Endothelial cell of umbilical vein (primary cell): ENCODE measurements at regions not wholly inside any gene's neighbourhood (a gene's known extent, or its start where the extent isn't known, plus 50 kb on each side); places are given as distances from the start of the nearest gene placed in this dataset.

Experiments
- BruUV-seq: library from RNA; stranded (reverse); fragments of 400-500 nt; replicated peaks from 2 replicates; lab custom pipeline; 2021; lab: Mats Ljungman, UMichigan
- CTCF ChIA-PET: fragments of 300-600, 350-600 bp; sonication (Branson Sonifier 250); formaldehyde crosslinking; loops from one replicate; lab custom pipeline; 2021; ENCODE audit warnings: antibody characterized with exemption, inconsistent platforms; lab: Charles Lee
- POLR2A ChIA-PET: fragments of 300-600, 350-600 bp; sonication (Branson Sonifier 250); formaldehyde crosslinking; loops from one replicate; lab custom pipeline; 2021; ENCODE audit warnings: antibody characterized with exemption, inconsistent platforms; lab: Charles Lee
- DNase-seq: peaks from one replicate; pipeline ENCODE4 v3.0.0-alpha.2; 2011; ENCODE audit warnings: low read depth, low spot score
- FAIRE-seq: peaks from 2 replicates; lab custom pipeline; 2011; peaks lifted over from hg19 to GRCh38; lab: Jason Lieb, UNC
- H2AFZ ChIP-seq: 2 replicates; pipeline ENCODE4 v1.6.0; 2012; ENCODE audit warnings: low read depth, low read length, control low read depth, inconsistent platforms
- H3K27ac ChIP-seq: 2 replicates; pipeline ENCODE4 v1.5.1; 2011; ENCODE audit warnings: low read depth, mild to moderate bottlenecking, control low read depth, low read length, moderate library complexity; ENCODE audit not compliant: insufficient read depth
- H3K27me3 ChIP-seq, 2 experiments: 2 replicates each; pipeline versions ENCODE4 v1.6.0 to v1.6.1; 2011; ENCODE audit warnings: low read length in 2 of 2, mixed read lengths in 1 of 2; ENCODE audit not compliant: control insufficient read depth in 2 of 2, insufficient read depth in 2 of 2
- H3K36me3 ChIP-seq, 2 experiments: 2 replicates in 1 of 2; 3 replicates in 1 of 2; pipeline ENCODE4 v1.5.1; 2011; ENCODE audit warnings: low read length in 2 of 2, mild to moderate bottlenecking in 1 of 2, moderate library complexity in 1 of 2; ENCODE audit not compliant: control insufficient read depth in 2 of 2, insufficient read depth in 2 of 2; ENCODE audit errors: extremely low read depth in 1 of 2
- H3K4me1 ChIP-seq: 3 replicates; pipeline ENCODE4 v1.5.1; 2011; ENCODE audit warnings: mild to moderate bottlenecking, low read length; ENCODE audit not compliant: control insufficient read depth, insufficient read depth; ENCODE audit errors: extremely low read depth
- H3K4me2 ChIP-seq: 2 replicates; pipeline ENCODE4 v1.6.1; 2011; ENCODE audit warnings: low read length, control low read depth, mixed read lengths; ENCODE audit not compliant: insufficient read depth
- H3K4me3 ChIP-seq, 3 experiments: fragments of 200-600 bp in 1 of 3; sonication (generic), shearing (Covaris generic) in 1 of 3; replicated peaks in 1 of 3; 2 replicates each; pipeline ENCODE4 v1.5.1; 2011 to 2016; ENCODE audit warnings: control low read depth in 3 of 3, low read length in 3 of 3, mild to moderate bottlenecking in 2 of 3, inconsistent platforms in 1 of 3, low read depth in 1 of 3, moderate library complexity in 1 of 3; ENCODE audit not compliant: insufficient read depth in 1 of 3
- H3K79me2 ChIP-seq: 2 replicates; pipeline ENCODE4 v1.6.0; 2012; ENCODE audit warnings: low read length, inconsistent platforms; ENCODE audit not compliant: control insufficient read depth, insufficient read depth
- H3K9ac ChIP-seq: replicated peaks from 2 replicates; pipeline ENCODE3; 2011; ENCODE audit warnings: low read length, control low read depth; ENCODE audit not compliant: insufficient read depth; ENCODE audit errors: extremely low read depth
- H3K9me1 ChIP-seq: replicated peaks from 3 replicates; pipeline ENCODE4 v1.6.0; 2011; ENCODE audit warnings: mild to moderate bottlenecking, low read length; ENCODE audit not compliant: control insufficient read depth, insufficient read depth; ENCODE audit errors: extremely low read depth
- H3K9me3 ChIP-seq: replicated peaks from 2 replicates; pipeline ENCODE4 v1.5.1; 2012; ENCODE audit warnings: low read length, inconsistent platforms; ENCODE audit not compliant: control insufficient read depth, insufficient read depth
- H4K20me1 ChIP-seq: replicated peaks from 2 replicates; pipeline ENCODE3; 2011; ENCODE audit warnings: mild to moderate bottlenecking, low read length; ENCODE audit not compliant: control insufficient read depth, insufficient read depth; ENCODE audit errors: extremely low read depth
- EZH2 ChIP-seq: IDR thresholded peaks from 2 replicates; pipeline ENCODE4 v1.6.1; 2012; ENCODE audit warnings: borderline replicate concordance, low read depth, mild to moderate bottlenecking, moderate library complexity, low read length, inconsistent platforms; ENCODE audit not compliant: severe bottlenecking
- FOS ChIP-seq: IDR thresholded peaks from 2 replicates; pipeline ENCODE4 v1.6.1; 2011; ENCODE audit warnings: mild to moderate bottlenecking, low read length, moderate library complexity, borderline replicate concordance; ENCODE audit not compliant: insufficient read depth
- GATA2 ChIP-seq: IDR thresholded peaks from 2 replicates; pipeline ENCODE4 v1.7.0; 2011; ENCODE audit warnings: low read depth, mild to moderate bottlenecking, moderate library complexity, mixed read lengths, low read length; ENCODE audit not compliant: insufficient read length, insufficient read depth
- JUN ChIP-seq: IDR thresholded peaks from 2 replicates; pipeline ENCODE4 v1.6.1; 2011; ENCODE audit warnings: borderline replicate concordance, low read depth; ENCODE audit not compliant: insufficient read length, insufficient read depth
- MYC ChIP-seq: IDR thresholded peaks from one replicate; pipeline ENCODE4 v1.6.1; 2011; ENCODE audit warnings: mild to moderate bottlenecking, low read depth, low read length
- POLR2A ChIP-seq: IDR thresholded peaks from 2 replicates; pipeline ENCODE4 v1.6.1; 2012; ENCODE audit warnings: low read depth, mild to moderate bottlenecking, control low read depth, low read length
- POLR2AphosphoS5 ChIP-seq: IDR thresholded peaks from 2 replicates; pipeline ENCODE4 v1.6.1; 2012; ENCODE audit warnings: low read depth, mild to moderate bottlenecking, control low read depth, low read length, moderate library complexity; ENCODE audit not compliant: insufficient read depth
- dilution Hi-C: fragments of 300-500 bp; cut with MboI; formaldehyde crosslinking; loops from one replicate; pipeline ENCODE4 v1.15.0; 2019; ENCODE audit warnings: low sequenced_read_pairs; ENCODE audit not compliant: extremely low pct_ligation_motif_present
- intact Hi-C: fragments of 100-400 bp; cut with micrococcal nuclease; formaldehyde crosslinking; loops from one replicate; pipeline ENCODE4 v1.10.0; 2022
- TF ChIP-seq, protein P1 (sequence below): IDR thresholded peaks from 2 replicates; pipeline ENCODE4 v1.6.1; 2011; ENCODE audit not compliant: insufficient read depth, insufficient read length
- TF ChIP-seq, protein P2 (sequence below), 2 donors: IDR thresholded peaks; 1 replicate in 1 of 2; 2 replicates in 1 of 2; pipeline ENCODE4 v1.5.1; 2011; ENCODE audit warnings: low read length in 2 of 2, mild to moderate bottlenecking in 2 of 2, moderate library complexity in 2 of 2, control low read depth in 1 of 2, inconsistent platforms in 1 of 2, low read depth in 1 of 2; ENCODE audit not compliant: insufficient read depth in 1 of 2; ENCODE audit errors: extremely low read depth in 1 of 2

DNA sequence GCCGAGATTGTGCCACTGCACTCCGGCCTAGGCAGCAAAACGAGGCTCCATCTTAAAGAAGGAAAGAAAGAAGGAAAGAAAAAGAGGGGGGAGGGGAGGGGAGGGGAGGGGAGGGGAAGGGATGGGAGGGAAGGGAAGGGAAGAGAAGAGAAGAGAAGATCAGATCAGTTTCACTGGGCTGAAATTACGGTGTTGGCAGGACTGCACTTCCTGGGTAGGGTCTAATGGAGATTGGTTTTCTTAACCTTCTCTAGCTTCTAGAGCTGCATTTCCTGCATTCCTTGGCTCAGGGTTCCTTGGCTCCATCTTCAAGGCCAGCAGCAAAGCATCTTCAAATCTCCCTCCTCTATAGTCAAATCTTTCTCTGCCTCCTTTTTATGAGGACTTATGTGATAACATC is 349.1 kb upstream of the CRIM1 start:
- Histone ChIP-seq H3K27me3 (peaks cover 0 to 1% of the 10 kb centered on the region in 2 experiments), H2AFZ (no peak overlapping the region), H3K79me2 (no peaks in the 10 kb centered on the region), H3K4me3 (no peak overlapping the region), H3K9ac (no peak overlapping the region), H3K9me1 (no peaks in the 10 kb centered on the region), H3K9me3 (no peaks in the 10 kb centered on the region), H3K36me3 (no peaks in the 10 kb centered on the region), H3K4me2 (no peak overlapping the region), H3K4me1 (no peaks in the 10 kb centered on the region), H3K27ac (no peak overlapping the region), H4K20me1 (no peaks in the 10 kb centered on the region)
- POLR2A ChIA-PET: no interaction called here
- no TSS peak for BruUV-seq
- TF ChIP-seq, protein P1, sequence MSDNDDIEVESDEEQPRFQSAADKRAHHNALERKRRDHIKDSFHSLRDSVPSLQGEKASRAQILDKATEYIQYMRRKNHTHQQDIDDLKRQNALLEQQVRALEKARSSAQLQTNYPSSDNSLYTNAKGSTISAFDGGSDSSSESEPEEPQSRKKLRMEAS: no peak
- TF ChIP-seq FOS (no peak), POLR2AphosphoS5 (no peak), POLR2A (no peak), GATA2 (no peak), JUN (no peak), MYC (no peak), EZH2 (no peak)
- TF ChIP-seq, protein P2, sequence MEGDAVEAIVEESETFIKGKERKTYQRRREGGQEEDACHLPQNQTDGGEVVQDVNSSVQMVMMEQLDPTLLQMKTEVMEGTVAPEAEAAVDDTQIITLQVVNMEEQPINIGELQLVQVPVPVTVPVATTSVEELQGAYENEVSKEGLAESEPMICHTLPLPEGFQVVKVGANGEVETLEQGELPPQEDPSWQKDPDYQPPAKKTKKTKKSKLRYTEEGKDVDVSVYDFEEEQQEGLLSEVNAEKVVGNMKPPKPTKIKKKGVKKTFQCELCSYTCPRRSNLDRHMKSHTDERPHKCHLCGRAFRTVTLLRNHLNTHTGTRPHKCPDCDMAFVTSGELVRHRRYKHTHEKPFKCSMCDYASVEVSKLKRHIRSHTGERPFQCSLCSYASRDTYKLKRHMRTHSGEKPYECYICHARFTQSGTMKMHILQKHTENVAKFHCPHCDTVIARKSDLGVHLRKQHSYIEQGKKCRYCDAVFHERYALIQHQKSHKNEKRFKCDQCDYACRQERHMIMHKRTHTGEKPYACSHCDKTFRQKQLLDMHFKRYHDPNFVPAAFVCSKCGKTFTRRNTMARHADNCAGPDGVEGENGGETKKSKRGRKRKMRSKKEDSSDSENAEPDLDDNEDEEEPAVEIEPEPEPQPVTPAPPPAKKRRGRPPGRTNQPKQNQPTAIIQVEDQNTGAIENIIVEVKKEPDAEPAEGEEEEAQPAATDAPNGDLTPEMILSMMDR (IDR thresholded peaks at IDR 0.05; ENCODE audit: extremely low read depth in 1 of 2, insufficient read depth in 1 of 2, low read depth in 1 of 2, low read length in 2 of 2): no peak
- dilution Hi-C loops: no loop called here
- CTCF ChIA-PET: no interaction called here
- DNase-seq (no peak), FAIRE-seq (no peak)
- intact Hi-C loops: no loop called here
